Omental fat pad (tissue), 3 donors: ENCODE measurements at regions not wholly inside any gene's neighbourhood (a gene's known extent, or its start where the extent isn't known, plus 50 kb on each side); places are given as distances from the start of the nearest gene placed in this dataset.
"Not testable (repeated sequence)": the region's sequence is repeated elsewhere in the genome, so short reads cannot be mapped to it uniquely, and the experiment has no call there.

Source experiments
- ATAC-seq: fragments of 150-250 bp; one replicate; pipeline ENCODE4 v1.9.1; 2016; ENCODE audit warnings: mild to moderate bottlenecking, moderate library complexity; ENCODE audit not compliant: low FRiP score
- DNase-seq: peaks from one replicate; pipeline ENCODE4 v3.0.0-alpha.2; 2019; ENCODE audit warnings: low spot score
- TF ChIP-seq, protein P1 (sequence below), 3 donors: fragments of 450-650 bp; IDR thresholded peaks; one replicate each; pipeline ENCODE4 v1.5.1; 2016 to 2017; ENCODE audit warnings: antibody characterized with exemption in 3 of 3, mild to moderate bottlenecking in 3 of 3, moderate library complexity in 2 of 3

DNA sequence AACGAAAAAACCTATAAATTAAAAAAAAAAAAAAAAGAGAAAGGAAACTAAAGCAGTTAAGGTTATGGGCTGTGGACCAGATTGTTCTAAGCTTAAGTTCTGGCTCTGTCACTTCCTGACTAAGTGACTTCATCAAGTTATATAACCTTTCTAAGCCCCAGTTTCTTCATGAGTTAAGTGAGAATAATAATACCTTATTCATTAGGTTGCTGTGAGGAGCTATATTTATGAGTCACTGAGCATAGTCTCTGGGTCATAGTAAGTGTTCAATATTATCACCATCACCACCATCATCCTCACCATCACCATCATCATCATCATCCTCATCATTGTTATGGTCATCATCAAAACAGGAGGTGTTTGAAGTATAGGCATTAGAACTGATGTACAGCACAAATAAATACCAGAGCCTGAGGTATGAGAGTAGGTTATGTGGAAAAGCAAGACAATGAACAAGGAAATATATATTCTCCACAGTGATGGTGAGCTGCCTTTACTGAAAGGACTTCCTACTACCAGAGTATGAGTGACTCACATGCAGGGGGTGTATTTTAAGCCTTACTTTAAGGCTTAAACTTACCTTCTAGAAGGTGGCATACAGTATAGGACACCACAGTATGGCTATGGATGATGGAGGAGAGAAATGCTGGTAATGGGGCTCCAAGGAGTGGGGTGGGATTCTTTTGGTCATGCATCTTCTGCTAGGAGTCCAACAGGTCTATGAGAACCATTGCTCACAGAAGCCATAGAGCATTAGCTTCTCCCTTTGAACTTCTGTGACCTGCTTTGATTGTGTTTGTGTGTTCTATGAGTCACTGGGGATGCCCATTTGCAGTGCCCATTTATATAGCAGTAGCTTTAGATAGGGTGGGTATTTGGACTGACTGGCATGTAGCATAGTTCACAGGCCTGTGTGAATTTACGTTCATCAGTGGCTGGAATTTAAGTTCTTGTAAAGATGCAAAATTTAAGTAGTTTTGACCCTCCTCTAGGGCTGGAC, 104.4 kb downstream of the KLF5 start:
- TF ChIP-seq, protein P1, sequence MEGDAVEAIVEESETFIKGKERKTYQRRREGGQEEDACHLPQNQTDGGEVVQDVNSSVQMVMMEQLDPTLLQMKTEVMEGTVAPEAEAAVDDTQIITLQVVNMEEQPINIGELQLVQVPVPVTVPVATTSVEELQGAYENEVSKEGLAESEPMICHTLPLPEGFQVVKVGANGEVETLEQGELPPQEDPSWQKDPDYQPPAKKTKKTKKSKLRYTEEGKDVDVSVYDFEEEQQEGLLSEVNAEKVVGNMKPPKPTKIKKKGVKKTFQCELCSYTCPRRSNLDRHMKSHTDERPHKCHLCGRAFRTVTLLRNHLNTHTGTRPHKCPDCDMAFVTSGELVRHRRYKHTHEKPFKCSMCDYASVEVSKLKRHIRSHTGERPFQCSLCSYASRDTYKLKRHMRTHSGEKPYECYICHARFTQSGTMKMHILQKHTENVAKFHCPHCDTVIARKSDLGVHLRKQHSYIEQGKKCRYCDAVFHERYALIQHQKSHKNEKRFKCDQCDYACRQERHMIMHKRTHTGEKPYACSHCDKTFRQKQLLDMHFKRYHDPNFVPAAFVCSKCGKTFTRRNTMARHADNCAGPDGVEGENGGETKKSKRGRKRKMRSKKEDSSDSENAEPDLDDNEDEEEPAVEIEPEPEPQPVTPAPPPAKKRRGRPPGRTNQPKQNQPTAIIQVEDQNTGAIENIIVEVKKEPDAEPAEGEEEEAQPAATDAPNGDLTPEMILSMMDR (IDR thresholded peaks at IDR 0.05): no peak
- DNase-seq (no peak), ATAC-seq (no peak)

DNA sequence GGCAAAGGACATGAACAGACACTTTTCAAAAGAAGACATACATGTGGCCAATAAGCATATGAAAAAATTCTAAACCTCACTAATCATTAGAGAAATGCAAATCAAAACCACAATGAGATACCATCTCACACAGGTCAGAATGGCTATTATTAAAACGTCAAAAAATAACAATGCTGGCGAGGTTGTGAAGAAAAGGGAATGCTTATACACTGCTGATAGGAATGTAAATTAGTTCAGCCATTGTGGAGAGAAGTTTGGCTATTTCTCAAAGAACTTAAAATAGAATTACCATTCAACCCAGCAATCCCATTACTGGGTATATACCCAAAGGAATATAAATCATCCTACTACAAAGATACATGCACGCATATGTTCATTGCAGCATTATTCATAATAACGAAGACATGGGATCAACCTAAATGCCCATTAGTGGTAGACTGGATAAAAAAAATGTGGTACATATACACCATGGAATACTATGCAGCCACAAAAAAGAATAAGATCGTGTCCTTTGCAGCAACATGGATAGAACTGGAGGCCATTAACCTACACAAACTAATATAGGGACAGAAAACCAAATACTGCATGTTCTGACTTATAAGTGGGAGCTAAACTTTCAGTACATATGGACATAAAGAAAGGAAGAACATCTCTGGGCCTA, 101.7 kb downstream of the KLF5 start:
- not testable (repeated sequence) for ATAC-seq, DNase-seq

DNA sequence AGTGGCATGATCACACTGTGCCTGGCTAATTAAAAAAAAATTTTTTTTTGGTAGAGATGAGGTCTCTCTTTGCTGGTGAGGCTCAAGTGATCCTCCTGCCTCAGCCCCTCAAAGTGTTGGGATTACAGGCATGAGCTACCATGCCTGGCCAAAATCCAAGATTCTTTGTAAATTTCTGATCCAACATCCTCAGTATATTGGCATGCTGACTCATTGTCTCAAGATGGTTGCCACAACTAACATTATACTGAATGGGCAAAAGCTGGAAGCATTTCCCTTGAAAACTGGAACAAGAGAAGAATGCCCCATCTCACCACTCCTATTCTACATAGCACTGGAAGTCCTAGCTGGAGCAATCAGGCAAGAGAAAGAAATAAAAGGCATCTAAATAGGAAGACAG, 100.0 kb downstream of the KLF5 start:
- TF ChIP-seq, protein P1 (IDR thresholded peaks at IDR 0.05): no peak
- no peak for ATAC-seq
- no peak for DNase-seq

- ATAC-seq (no peak), DNase-seq (no peak)
- TF ChIP-seq, protein P1 (IDR thresholded peaks at IDR 0.05): no peak
Measured at GRCh38 chr13:73157031-73157430, 98.2 kb downstream of the KLF5 start.

DNA sequence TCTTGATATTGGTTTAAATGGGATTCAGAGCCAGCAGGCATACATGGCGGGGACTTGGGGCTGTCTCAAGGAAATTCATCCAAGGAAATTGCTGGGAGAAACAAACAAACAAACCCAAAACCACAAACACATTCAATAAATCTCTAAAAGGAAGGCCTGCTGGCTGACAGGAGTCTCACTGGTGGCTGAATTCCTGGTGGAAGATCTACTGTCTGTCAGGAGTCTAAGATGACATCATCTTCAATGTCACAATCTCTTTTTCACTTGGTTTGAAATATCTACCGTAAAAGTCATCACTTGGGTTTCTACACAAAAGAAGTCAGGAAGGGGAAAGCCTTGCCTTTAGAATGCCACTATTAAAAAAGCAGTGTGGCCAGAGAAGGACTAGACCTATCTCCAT, 87.9 kb downstream of the KLF5 start:
- no peak for DNase-seq
- TF ChIP-seq, protein P1 (IDR thresholded peaks at IDR 0.05): no peak
- ATAC-seq: no peak

- ATAC-seq: no peak
- DNase-seq: no peak
- TF ChIP-seq, protein P1 (IDR thresholded peaks at IDR 0.05): no peak
Measured at GRCh38 chr13:73142071-73142470, 83.3 kb downstream of the KLF5 start.

GRCh38 chr13:73141292-73141771, 82.5 kb downstream of the KLF5 start:
- TF ChIP-seq, protein P1 (IDR thresholded peaks at IDR 0.05): no peak
- no peak for ATAC-seq

More at GRCh38 chr13:73141292-73141771, 82.5 kb downstream of the KLF5 start:
- DNase-seq: no peak
